ENCODE measurements at regions not wholly inside any gene's neighbourhood (a gene's known extent, or its start where the extent isn't known, plus 50 kb on each side); places are given as distances from the start of the nearest gene placed in this dataset.
A peak's percentile ranks its signal among the peaks of the same experiment; 100 is the strongest.
"Not testable (repeated sequence)": the region's sequence is repeated elsewhere in the genome, so short reads cannot be mapped to it uniquely, and the experiment has no call there.

DNA sequence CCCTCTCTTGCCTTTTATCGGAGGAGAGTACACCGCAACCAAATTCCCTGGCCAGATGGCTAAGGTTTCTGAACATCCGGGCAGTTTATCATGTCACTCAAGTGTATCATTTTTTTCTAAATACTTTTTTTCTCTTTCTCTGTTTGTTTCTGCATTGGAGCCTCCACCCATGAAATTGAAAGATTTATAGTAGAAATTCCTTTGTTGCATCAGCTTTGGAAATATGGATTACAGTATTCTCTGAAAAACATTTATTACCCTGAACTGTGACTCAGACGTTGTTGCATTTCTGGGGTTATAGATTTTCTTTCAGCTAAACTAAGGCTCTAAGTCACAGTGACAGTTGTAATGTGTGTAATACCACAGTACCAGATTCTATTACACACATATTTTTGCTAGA is 187.0 kb downstream of the SPTSSA start:
- H3K23ac ChIP-seq (ENCODE audit: low read length in 2 of 2) = no peak overlapping the region
- no peak overlapping the region for H2BK12ac ChIP-seq (ENCODE audit: low read length in 2 of 2)
- no peak overlapping the region for H3K18ac ChIP-seq (ENCODE audit: low read depth in 1 of 2, low read length in 2 of 2)
- no peak overlapping the region for H3K4me2 ChIP-seq (ENCODE audit: low read length, poor library complexity, severe bottlenecking)
- H3K9ac ChIP-seq (ENCODE audit: low read length) = peak overlapping the region; percentile 47
- DNase-seq = no peak
- H2AFZ ChIP-seq (ENCODE audit: low read depth, low read length) = no peak overlapping the region
- no peak overlapping the region for H2BK120ac ChIP-seq (ENCODE audit: low read depth, low read length)
- H2AK5ac ChIP-seq (ENCODE audit: low read length, severe bottlenecking) = no peak overlapping the region
- H4K8ac ChIP-seq (ENCODE audit: low read length) = no peak overlapping the region
- 98% methylated on average over 3 of the region's 4 CpGs for WGBS
- no peak overlapping the region for H3K27ac ChIP-seq (ENCODE audit: low read length, poor library complexity, severe bottlenecking)
- H3K27me3 ChIP-seq (ENCODE audit: control insufficient read depth in 1 of 2, insufficient read depth in 1 of 2, low read length in 2 of 2) = peaks cover 5 to 7% of the 10 kb centered on the region in 2 experiments
- H2BK5ac ChIP-seq (ENCODE audit: low read depth, low read length, poor library complexity, severe bottlenecking) = no peak overlapping the region
- no peak overlapping the region for H3K4ac ChIP-seq (ENCODE audit: low read depth in 1 of 2, low read length in 2 of 2)
- H3K36me3 ChIP-seq (ENCODE audit: control insufficient read depth in 1 of 2, insufficient read depth in 2 of 2, low read depth in 1 of 2, low read length in 2 of 2) = no peaks in the 10 kb centered on the region
- no peak overlapping the region for H3K14ac ChIP-seq (ENCODE audit: low read length in 2 of 2)
- H3K79me1 ChIP-seq (replicated peaks; ENCODE audit: low read length, poor library complexity, severe bottlenecking) = no peaks in the 10 kb centered on the region
- H3K9me3 ChIP-seq (ENCODE audit: control insufficient read depth, low read length) = no peaks in the 10 kb centered on the region
- no peak overlapping the region for H2BK15ac ChIP-seq (ENCODE audit: low read depth, poor library complexity, severe bottlenecking)
- H3K4me1 ChIP-seq (ENCODE audit: control insufficient read depth, insufficient read depth, low read depth, low read length) = no peaks in the 10 kb centered on the region
- H4K91ac ChIP-seq (ENCODE audit: low read length) = no peak overlapping the region
- no peak overlapping the region for H3K4me3 ChIP-seq (ENCODE audit: insufficient read depth in 1 of 2, low read depth in 1 of 2, low read length in 2 of 2)

DNA sequence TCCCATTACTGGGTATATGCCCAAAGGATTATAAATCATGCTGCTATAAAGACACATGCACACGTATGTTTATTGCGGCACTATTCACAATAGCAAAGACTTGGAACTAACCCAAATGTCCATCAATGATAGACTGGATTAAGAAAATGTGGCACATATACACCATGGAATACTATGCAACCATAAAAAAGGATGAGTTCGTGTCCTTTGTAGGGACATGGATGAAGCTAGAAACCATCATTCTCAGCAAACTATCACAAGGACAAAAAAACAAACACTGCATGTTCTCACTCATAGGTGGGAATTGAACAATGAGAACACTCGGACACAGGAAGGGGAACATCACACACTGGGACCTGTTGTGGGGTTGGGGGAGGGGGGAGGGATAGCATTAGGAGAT is 188.3 kb downstream of the SPTSSA start:
- not testable (repeated sequence) for H3K4ac ChIP-seq (ENCODE audit: low read depth in 1 of 2, low read length in 2 of 2)

DNA sequence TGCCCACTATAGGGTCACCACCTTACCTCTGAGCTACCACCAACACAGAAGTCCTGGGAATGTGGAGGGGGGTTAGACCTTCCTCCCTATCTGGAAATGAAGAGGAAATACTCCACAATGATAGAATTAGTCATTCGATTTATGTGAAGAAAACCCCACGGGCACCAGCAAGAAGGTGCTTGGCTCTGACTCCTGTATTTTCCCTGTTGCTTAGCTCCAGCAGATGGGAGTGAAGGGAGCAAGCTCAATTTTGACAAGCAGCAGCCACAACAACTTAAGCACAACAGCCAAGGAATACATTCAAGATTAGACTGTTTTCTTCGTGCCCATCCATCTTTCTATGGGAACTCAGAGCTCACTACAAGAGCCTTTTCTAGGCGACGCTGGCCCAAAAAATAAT is 191.7 kb downstream of the SPTSSA start:
- Histone ChIP-seq H2BK120ac (ENCODE audit: low read depth, low read length) (no peak overlapping the region), H2BK5ac (ENCODE audit: low read depth, low read length, poor library complexity, severe bottlenecking) (no peak overlapping the region), H3K4me3 (ENCODE audit: insufficient read depth in 1 of 2, low read depth in 1 of 2, low read length in 2 of 2) (no peak overlapping the region), H3K36me3 (ENCODE audit: control insufficient read depth in 1 of 2, insufficient read depth in 2 of 2, low read depth in 1 of 2, low read length in 2 of 2) (no peaks in the 10 kb centered on the region), H3K23ac (ENCODE audit: low read length in 2 of 2) (no peak overlapping the region), H3K4me2 (ENCODE audit: low read length, poor library complexity, severe bottlenecking) (no peak overlapping the region), H3K14ac (ENCODE audit: low read length in 2 of 2) (no peak overlapping the region), H3K27me3 (ENCODE audit: control insufficient read depth in 1 of 2, insufficient read depth in 1 of 2, low read length in 2 of 2) (peaks cover 7 to 11% of the 10 kb centered on the region in 2 experiments), H4K91ac (ENCODE audit: low read length) (no peak overlapping the region), H3K9ac (ENCODE audit: low read length) (no peak overlapping the region), H4K8ac (ENCODE audit: low read length) (no peak overlapping the region), H3K4ac (ENCODE audit: low read depth in 1 of 2, low read length in 2 of 2) (no peak overlapping the region), H2AK5ac (ENCODE audit: low read length, severe bottlenecking) (no peak overlapping the region), H3K79me1 (replicated peaks; ENCODE audit: low read length, poor library complexity, severe bottlenecking) (no peaks in the 10 kb centered on the region), H3K4me1 (ENCODE audit: control insufficient read depth, insufficient read depth, low read depth, low read length) (no peaks in the 10 kb centered on the region), H2BK12ac (ENCODE audit: low read length in 2 of 2) (no peak overlapping the region), H3K9me3 (ENCODE audit: control insufficient read depth, low read length) (no peaks in the 10 kb centered on the region), H2AFZ (ENCODE audit: low read depth, low read length) (no peak overlapping the region), H3K27ac (ENCODE audit: low read length, poor library complexity, severe bottlenecking) (no peak overlapping the region), H2BK15ac (ENCODE audit: low read depth, poor library complexity, severe bottlenecking) (no peak overlapping the region), H3K18ac (ENCODE audit: low read depth in 1 of 2, low read length in 2 of 2) (no peak overlapping the region)
- no peak for DNase-seq
- 93% methylated on average over 4 of the region's 5 CpGs for WGBS

More for the DNA sequence above, 188.3 kb downstream of the SPTSSA start:
- H3K4me1 ChIP-seq (ENCODE audit: control insufficient read depth, insufficient read depth, low read depth, low read length); H2AK5ac ChIP-seq (ENCODE audit: low read length, severe bottlenecking); H4K91ac ChIP-seq (ENCODE audit: low read length); H2BK15ac ChIP-seq (ENCODE audit: low read depth, poor library complexity, severe bottlenecking); H2BK120ac ChIP-seq (ENCODE audit: low read depth, low read length); H3K18ac ChIP-seq (ENCODE audit: low read depth in 1 of 2, low read length in 2 of 2); H3K9me3 ChIP-seq (ENCODE audit: control insufficient read depth, low read length); H3K4me3 ChIP-seq (ENCODE audit: insufficient read depth in 1 of 2, low read depth in 1 of 2, low read length in 2 of 2); H3K4me2 ChIP-seq (ENCODE audit: low read length, poor library complexity, severe bottlenecking); H3K27ac ChIP-seq (ENCODE audit: low read length, poor library complexity, severe bottlenecking); H3K79me1 ChIP-seq (replicated peaks; ENCODE audit: low read length, poor library complexity, severe bottlenecking); DNase-seq; H2AFZ ChIP-seq (ENCODE audit: low read depth, low read length); H3K23ac ChIP-seq (ENCODE audit: low read length in 2 of 2); H3K36me3 ChIP-seq (ENCODE audit: control insufficient read depth in 1 of 2, insufficient read depth in 2 of 2, low read depth in 1 of 2, low read length in 2 of 2); H2BK12ac ChIP-seq (ENCODE audit: low read length in 2 of 2); H4K8ac ChIP-seq (ENCODE audit: low read length); H2BK5ac ChIP-seq (ENCODE audit: low read depth, low read length, poor library complexity, severe bottlenecking); H3K9ac ChIP-seq (ENCODE audit: low read length); H3K14ac ChIP-seq (ENCODE audit: low read length in 2 of 2): not testable (repeated sequence)
- H3K27me3 ChIP-seq (ENCODE audit: control insufficient read depth in 1 of 2, insufficient read depth in 1 of 2, low read length in 2 of 2) = peaks cover 7 to 11% of the 10 kb centered on the region in 2 experiments
- 100% methylated on average over 1 of the region's 4 CpGs for WGBS

DNA sequence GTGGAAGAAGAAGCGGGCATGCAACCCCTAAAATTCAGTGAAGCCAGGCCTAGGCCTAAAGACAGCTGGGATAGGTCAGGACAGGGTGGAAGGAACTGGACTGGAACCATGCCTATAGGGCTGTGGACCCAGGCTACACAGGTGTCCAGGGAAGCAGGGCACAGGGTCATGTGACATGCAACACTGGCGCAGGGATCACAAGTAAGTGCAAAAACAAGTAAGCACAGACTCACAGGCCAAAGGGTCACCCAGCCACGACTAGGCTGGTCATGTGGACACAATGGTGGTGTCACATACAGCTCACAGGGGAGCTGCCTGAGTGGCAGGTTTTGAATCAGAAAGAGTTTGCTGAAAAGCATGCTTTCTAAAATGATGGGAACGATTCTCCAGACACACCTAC is 195.7 kb downstream of the SPTSSA start:
- H3K9me3 ChIP-seq (ENCODE audit: control insufficient read depth, low read length) = no peaks in the 10 kb centered on the region
- H4K91ac ChIP-seq (ENCODE audit: low read length) = no peak overlapping the region
- H4K8ac ChIP-seq (ENCODE audit: low read length) = no peak overlapping the region
- no peak overlapping the region for H3K9ac ChIP-seq (ENCODE audit: low read length)
- no peak for DNase-seq
- no peak overlapping the region for H3K4me3 ChIP-seq (ENCODE audit: insufficient read depth in 1 of 2, low read depth in 1 of 2, low read length in 2 of 2)
- no peak overlapping the region for H3K4ac ChIP-seq (ENCODE audit: low read depth in 1 of 2, low read length in 2 of 2)
- no peaks in the 10 kb centered on the region for H3K36me3 ChIP-seq (ENCODE audit: control insufficient read depth in 1 of 2, insufficient read depth in 2 of 2, low read depth in 1 of 2, low read length in 2 of 2)
- H3K14ac ChIP-seq (ENCODE audit: low read length in 2 of 2) = no peak overlapping the region
- H2BK120ac ChIP-seq (ENCODE audit: low read depth, low read length) = no peak overlapping the region
- no peak overlapping the region for H2BK12ac ChIP-seq (ENCODE audit: low read length in 2 of 2)
- H2AFZ ChIP-seq (ENCODE audit: low read depth, low read length) = no peak overlapping the region
- no peak overlapping the region for H3K4me2 ChIP-seq (ENCODE audit: low read length, poor library complexity, severe bottlenecking)
- H3K27me3 ChIP-seq (ENCODE audit: control insufficient read depth in 1 of 2, insufficient read depth in 1 of 2, low read length in 2 of 2) = peaks cover 7 to 14% of the 10 kb centered on the region in 2 experiments
- no peak overlapping the region for H2BK15ac ChIP-seq (ENCODE audit: low read depth, poor library complexity, severe bottlenecking)
- H3K27ac ChIP-seq (ENCODE audit: low read length, poor library complexity, severe bottlenecking) = no peak overlapping the region
- H2AK5ac ChIP-seq (ENCODE audit: low read length, severe bottlenecking) = no peak overlapping the region
- H3K79me1 ChIP-seq (replicated peaks; ENCODE audit: low read length, poor library complexity, severe bottlenecking) = no peaks in the 10 kb centered on the region
- H3K4me1 ChIP-seq (ENCODE audit: control insufficient read depth, insufficient read depth, low read depth, low read length) = no peaks in the 10 kb centered on the region
- no peak overlapping the region for H3K18ac ChIP-seq (ENCODE audit: low read depth in 1 of 2, low read length in 2 of 2)
- WGBS = 72% methylated on average over 4 of the region's 4 CpGs
- H2BK5ac ChIP-seq (ENCODE audit: low read depth, low read length, poor library complexity, severe bottlenecking) = no peak overlapping the region
- H3K23ac ChIP-seq (ENCODE audit: low read length in 2 of 2) = no peak overlapping the region

Data from mesenchymal stem cell (in vitro differentiated cells and primary cell).